Trophoblast cell (in vitro differentiated cells and primary cell): ENCODE measurements at regions not wholly inside any gene's neighbourhood (a gene's known extent, or its start where the extent isn't known, plus 50 kb on each side); places are given as distances from the start of the nearest gene placed in this dataset.

Source experiments
- DNase-seq, 2 donors: peaks; one replicate each; pipeline ENCODE4 v3.0.0-alpha.2; 2016
- H2AFZ ChIP-seq: 2 replicates; pipeline ENCODE4 v1.6.1; 2013; ENCODE audit warnings: low read length, moderate library complexity, mild to moderate bottlenecking; ENCODE audit not compliant: insufficient read depth, poor library complexity
- H2AK5ac ChIP-seq: 2 replicates; pipeline ENCODE4 v1.6.1; 2013; ENCODE audit warnings: mild to moderate bottlenecking, low read length
- H2BK120ac ChIP-seq: 2 replicates; pipeline ENCODE4 v1.6.1; 2013; ENCODE audit warnings: low read length, mild to moderate bottlenecking, moderate library complexity; ENCODE audit not compliant: insufficient read depth, poor library complexity
- H2BK12ac ChIP-seq: 2 replicates; pipeline ENCODE4 v1.6.1; 2013; ENCODE audit warnings: mild to moderate bottlenecking, low read length, moderate library complexity
- H2BK5ac ChIP-seq: 2 replicates; pipeline ENCODE4 v1.6.1; 2013; ENCODE audit warnings: low read length, low read depth, moderate library complexity, mild to moderate bottlenecking; ENCODE audit not compliant: poor library complexity
- H3K14ac ChIP-seq: 2 replicates; pipeline ENCODE4 v1.6.1; 2013; ENCODE audit warnings: mild to moderate bottlenecking, low read length
- H3K18ac ChIP-seq: 2 replicates; pipeline ENCODE4 v1.6.1; 2013; ENCODE audit warnings: mild to moderate bottlenecking, low read length
- H3K23ac ChIP-seq: 2 replicates; pipeline ENCODE4 v1.6.1; 2013; ENCODE audit warnings: low read length
- H3K27ac ChIP-seq: 2 replicates; pipeline ENCODE4 v1.5.1; 2013; ENCODE audit warnings: low read depth, mild to moderate bottlenecking, inconsistent platforms, low read length, moderate library complexity
- H3K27me3 ChIP-seq: 2 replicates; pipeline ENCODE4 v1.6.1; 2013; ENCODE audit warnings: inconsistent platforms, mild to moderate bottlenecking, low read length, moderate library complexity; ENCODE audit not compliant: insufficient read depth
- H3K36me3 ChIP-seq, 2 experiments: 1 replicate in 1 of 2; 2 replicates in 1 of 2; pipeline ENCODE4 v1.6.1; 2013; ENCODE audit warnings: low read length in 2 of 2, mild to moderate bottlenecking in 2 of 2, moderate library complexity in 1 of 2; ENCODE audit not compliant: insufficient read depth in 2 of 2, control insufficient read depth in 1 of 2
- H3K4ac ChIP-seq: 2 replicates; pipeline ENCODE4 v1.6.1; 2013; ENCODE audit warnings: low read depth, mild to moderate bottlenecking, low read length, moderate library complexity
- H3K4me1 ChIP-seq, 2 experiments: 1 replicate in 1 of 2; 2 replicates in 1 of 2; pipeline ENCODE4 v1.6.1; 2013; ENCODE audit warnings: low read length in 2 of 2, mild to moderate bottlenecking in 2 of 2, moderate library complexity in 1 of 2; ENCODE audit not compliant: insufficient read depth in 2 of 2, control insufficient read depth in 1 of 2
- H3K4me2 ChIP-seq: 2 replicates; pipeline ENCODE4 v1.6.1; 2013; ENCODE audit warnings: inconsistent platforms, mild to moderate bottlenecking, low read length, moderate library complexity
- H3K4me3 ChIP-seq: 2 replicates; pipeline ENCODE4 v1.5.1; 2013; ENCODE audit warnings: mild to moderate bottlenecking, low read depth, low read length, inconsistent platforms
- H3K79me1 ChIP-seq: one replicate; pipeline ENCODE4 v1.6.1; 2013; ENCODE audit warnings: low read length
- H3K79me2 ChIP-seq: 2 replicates; pipeline ENCODE4 v1.6.1; 2013; ENCODE audit warnings: low read length, mild to moderate bottlenecking; ENCODE audit not compliant: control insufficient read depth, insufficient read depth, poor library complexity
- H3K9ac ChIP-seq: 2 replicates; pipeline ENCODE4 v1.6.1; 2013; ENCODE audit warnings: mild to moderate bottlenecking, low read length
- H3K9me3 ChIP-seq: 2 replicates; pipeline ENCODE4 v1.6.1; 2013; ENCODE audit warnings: low read depth, mild to moderate bottlenecking, control low read depth, inconsistent platforms, low read length; ENCODE audit not compliant: insufficient read depth
- H4K12ac ChIP-seq: 2 replicates; pipeline ENCODE4 v1.6.1; 2013; ENCODE audit warnings: low read depth, mild to moderate bottlenecking, low read length, moderate library complexity
- H4K8ac ChIP-seq: 2 replicates; pipeline ENCODE4 v1.6.1; 2013; ENCODE audit warnings: low read depth, mild to moderate bottlenecking, low read length, moderate library complexity
- H4K91ac ChIP-seq: one replicate; pipeline ENCODE4 v1.6.1; 2013; ENCODE audit warnings: low read depth, mild to moderate bottlenecking, low read length, moderate library complexity
- WGBS: extraction: QIAGEN DNeasy Blood & Tissue Kit; methylation state at CpG from one replicate; pipeline ENCODE4 v1.1.7; 2013; ENCODE audit warnings: missing lambda C conversion rate; ENCODE audit not compliant: insufficient read length, insufficient coverage; ENCODE audit errors: extremely low coverage; 5-methylcytosine and 5-hydroxymethylcytosine counted together

GRCh38 chr3:24674261-24674660, 179.6 kb upstream of the THRB start:
- Histone ChIP-seq H2BK120ac (no peak overlapping the region), H3K4me2 (no peak overlapping the region), H3K4ac (no peak overlapping the region), H3K4me1 (peaks cover 4% of the 10 kb centered on the region in 2 experiments), H3K9me3 (no peaks in the 10 kb centered on the region), H2AK5ac (no peak overlapping the region), H3K23ac (no peak overlapping the region), H3K27me3 (no peaks in the 10 kb centered on the region), H3K36me3 (no peaks in the 10 kb centered on the region), H3K4me3 (no peak overlapping the region), H4K8ac (no peak overlapping the region), H2AFZ (no peak overlapping the region), H3K79me1 (peaks cover 3% of the 10 kb centered on the region), H3K27ac (no peak overlapping the region), H2BK12ac (peak overlapping the region; percentile 30), H3K9ac (no peak overlapping the region), H4K12ac (no peak overlapping the region), H3K79me2 (no peaks in the 10 kb centered on the region), H4K91ac (no peak overlapping the region), H3K18ac (no peak overlapping the region), H3K14ac (no peak overlapping the region), H2BK5ac (no peak overlapping the region)
- WGBS, result no CpG with 5 or more reads among the region's 2 CpGs
- no peak for DNase-seq

- Histone ChIP-seq H3K36me3 (no peaks in the 10 kb centered on the region), H3K4ac (no peak overlapping the region), H2BK5ac (peak overlapping the region; percentile 72), H3K4me2 (no peak overlapping the region), H3K79me2 (no peaks in the 10 kb centered on the region), H3K9ac (no peak overlapping the region), H2BK12ac (peak overlapping the region; percentile 96), H4K91ac (peak overlapping the region; percentile 66), H3K14ac (peak overlapping the region; percentile 29), H2AK5ac (no peak overlapping the region), H3K4me3 (no peak overlapping the region), H3K4me1 (peaks cover 4% of the 10 kb centered on the region in 2 experiments), H3K9me3 (no peaks in the 10 kb centered on the region), H2AFZ (no peak overlapping the region), H3K27me3 (no peaks in the 10 kb centered on the region), H3K23ac (no peak overlapping the region), H4K12ac (no peak overlapping the region), H3K27ac (peak overlapping the region; percentile 73), H4K8ac (peak overlapping the region; percentile 25), H3K79me1 (peaks cover 9% of the 10 kb centered on the region), H2BK120ac (peak overlapping the region; percentile 62), H3K18ac (no peak overlapping the region)
- WGBS, result no CpG with 5 or more reads among the region's 2 CpGs
- DNase-seq, result no peak
These were observed 183.4 kb upstream of the THRB start for GRCh38 chr3:24678021-24678420.

- peaks cover 4% of the 10 kb centered on the region in 2 experiments for H3K4me1 ChIP-seq
- no peak overlapping the region for H3K18ac ChIP-seq
- H4K91ac ChIP-seq, result no peak overlapping the region
- peaks cover 9% of the 10 kb centered on the region for H3K79me1 ChIP-seq
- no CpG with 5 or more reads among the region's 7 CpGs for WGBS
- H2AFZ ChIP-seq, result no peak overlapping the region
- H4K8ac ChIP-seq, result no peak overlapping the region
- H3K9me3 ChIP-seq, result no peaks in the 10 kb centered on the region
- H2BK120ac ChIP-seq, result no peak overlapping the region
- peak; percentile 17 to 56 for DNase-seq
- H3K27ac ChIP-seq, result peak overlapping the region; percentile 73
- no peak overlapping the region for H3K4me2 ChIP-seq
- H2BK12ac ChIP-seq, result no peak overlapping the region
- H3K36me3 ChIP-seq, result no peaks in the 10 kb centered on the region
- H3K27me3 ChIP-seq, result no peaks in the 10 kb centered on the region
- H2AK5ac ChIP-seq, result no peak overlapping the region
- no peak overlapping the region for H4K12ac ChIP-seq
- H3K4ac ChIP-seq, result no peak overlapping the region
- H3K79me2 ChIP-seq, result no peaks in the 10 kb centered on the region
- H3K14ac ChIP-seq, result no peak overlapping the region
- H3K9ac ChIP-seq, result no peak overlapping the region
- peak overlapping the region; percentile 72 for H2BK5ac ChIP-seq
- H3K4me3 ChIP-seq, result no peak overlapping the region
- H3K23ac ChIP-seq, result no peak overlapping the region
These were observed 183.8 kb upstream of the THRB start for GRCh38 chr3:24678421-24678865.

- Histone ChIP-seq H3K27me3 (no peaks in the 10 kb centered on the region), H2AFZ (no peak overlapping the region), H3K36me3 (no peaks in the 10 kb centered on the region), H3K23ac (no peak overlapping the region), H3K9me3 (no peaks in the 10 kb centered on the region), H4K8ac (no peak overlapping the region), H3K18ac (no peak overlapping the region), H2BK12ac (peak overlapping the region; percentile 82), H2BK120ac (peak overlapping the region; percentile 68), H3K79me1 (peaks cover 9% of the 10 kb centered on the region), H3K9ac (no peak overlapping the region), H2AK5ac (no peak overlapping the region), H3K27ac (peak overlapping the region; percentile 8), H4K91ac (peak overlapping the region; percentile 11), H3K4me2 (no peak overlapping the region), H2BK5ac (peak overlapping the region; percentile 61), H4K12ac (no peak overlapping the region), H3K4ac (no peak overlapping the region), H3K14ac (no peak overlapping the region), H3K79me2 (no peaks in the 10 kb centered on the region), H3K4me1 (peaks cover 5% of the 10 kb centered on the region in 2 experiments), H3K4me3 (no peak overlapping the region)
- DNase-seq, result no peak
These were observed 184.8 kb upstream of the THRB start for GRCh38 chr3:24679429-24679828.
